Right cardiac atrium (tissue), 5 donors: ENCODE measurements at regions not wholly inside any gene's neighbourhood (a gene's known extent, or its start where the extent isn't known, plus 50 kb on each side); places are given as distances from the start of the nearest gene placed in this dataset.
"Not testable (repeated sequence)": the region's sequence is repeated elsewhere in the genome, so short reads cannot be mapped to it uniquely, and the experiment has no call there.

Experiments used
- ATAC-seq, 2 donors: fragments of 200-7000 bp; cut with Tn5 transposase; one replicate each; pipeline versions ENCODE4 v1.8.0 to v1.9.1; 2020; ENCODE audit warnings: moderate library complexity in 2 of 2, mild to moderate bottlenecking in 1 of 2
- DNase-seq, 3 donors: peaks; one replicate each; pipeline ENCODE4 v3.0.0-alpha.2; 2020
- H3K27ac ChIP-seq: one replicate; pipeline ENCODE4 v1.5.1; 2013; ENCODE audit warnings: mild to moderate bottlenecking, low read length, control low read depth, moderate library complexity
- H3K27me3 ChIP-seq: one replicate; pipeline ENCODE4 v1.6.1; 2013; ENCODE audit not compliant: control insufficient read depth, insufficient read depth
- H3K4me1 ChIP-seq: one replicate; pipeline ENCODE4 v1.6.1; 2013; ENCODE audit warnings: low read length; ENCODE audit not compliant: control insufficient read depth, insufficient read depth
- H3K4me3 ChIP-seq: one replicate; pipeline ENCODE4 v1.5.1; 2013; ENCODE audit warnings: low read length, control low read depth
- H3K9me3 ChIP-seq: one replicate; pipeline ENCODE4 v1.6.1; 2013; ENCODE audit warnings: low read length; ENCODE audit not compliant: control insufficient read depth
- WGBS: extraction: QIAGEN DNeasy Blood & Tissue Kit; methylation state at CpG from one replicate; pipeline ENCODE4 v1.1.7; 2013; 5-methylcytosine and 5-hydroxymethylcytosine counted together
- intact Hi-C, 4 donors: fragments of 100-400 bp; cut with DNase I; formaldehyde crosslinking; loops; one replicate each; pipeline versions ENCODE4 v1.11.0 to v1.14.0; 2022 to 2023
- donor health status: healthy with polysubstance abuse.
- donor health status: DM: no; HTN: yes; CAD: no.
- donor health status: DM: no; HTN: no; CAD: no.
- donor health status: DM: no; HTN: yes; CAD: no; lungs with severe emphysema.
- donor health status: DM: yes; HTN: yes; CAD: no.

GRCh38 chr2:49753344-49753985 lies 599.1 kb upstream of the FSHR start:
- Histone ChIP-seq H3K4me1 (no peaks in the 10 kb centered on the region), H3K27me3 (no peaks in the 10 kb centered on the region), H3K27ac (no peak overlapping the region), H3K9me3 (no peaks in the 10 kb centered on the region), H3K4me3 (no peak overlapping the region)
- ATAC-seq: no peak
- WGBS: 47% methylated on average over 8 of the region's 8 CpGs
- no peak for DNase-seq
- intact Hi-C loops: no loop called here

- intact Hi-C loops: no loop called here
- no peaks in the 10 kb centered on the region for H3K4me1 ChIP-seq
- H3K27ac ChIP-seq: no peak overlapping the region
- ATAC-seq (no peak), DNase-seq (no peak)
- 73% methylated on average over 2 of the region's 2 CpGs for WGBS
- H3K4me3 ChIP-seq: no peak overlapping the region
- no peaks in the 10 kb centered on the region for H3K27me3 ChIP-seq
- H3K9me3 ChIP-seq: no peaks in the 10 kb centered on the region
These were observed 583.3 kb upstream of the FSHR start for GRCh38 chr2:49737606-49738005.

GRCh38 chr2:49732924-49733323 lies 578.6 kb upstream of the FSHR start:
- H3K4me1 ChIP-seq, ATAC-seq, H3K27me3 ChIP-seq, intact Hi-C loops, H3K27ac ChIP-seq, DNase-seq, H3K9me3 ChIP-seq, H3K4me3 ChIP-seq: not testable (repeated sequence)
- WGBS: 89% methylated on average over 4 of the region's 4 CpGs

GRCh38 chr2:49719241-49719640 lies 564.9 kb upstream of the FSHR start:
- Histone ChIP-seq H3K27ac (no peak overlapping the region), H3K27me3 (no peaks in the 10 kb centered on the region), H3K4me3 (no peak overlapping the region), H3K9me3 (peaks cover 2% of the 10 kb centered on the region), H3K4me1 (no peaks in the 10 kb centered on the region)
- DNase-seq: no peak
- ATAC-seq: no peak
- intact Hi-C loops: no loop called here

DNA sequence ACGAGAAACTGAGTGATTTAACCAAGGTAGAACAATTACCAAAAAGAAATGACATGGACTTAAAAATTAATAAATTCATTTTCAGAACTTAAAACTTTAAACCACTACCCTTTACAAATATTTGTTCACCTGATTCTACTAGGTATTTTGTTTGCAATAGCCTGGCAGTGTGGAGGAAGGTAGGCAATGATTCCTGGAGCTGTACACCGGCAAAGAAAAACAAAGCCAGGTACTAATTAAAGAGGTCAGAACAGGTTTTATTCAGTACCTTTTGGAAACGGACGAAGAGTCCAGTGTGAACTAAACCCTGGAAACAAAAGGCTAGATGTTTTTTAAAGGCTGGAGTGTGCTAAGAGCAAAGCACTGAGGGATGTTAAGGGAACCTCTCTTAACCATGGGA lies 561.3 kb upstream of the FSHR start:
- Histone ChIP-seq H3K27ac (no peak overlapping the region), H3K4me3 (no peak overlapping the region), H3K27me3 (no peaks in the 10 kb centered on the region), H3K9me3 (peaks cover 2% of the 10 kb centered on the region), H3K4me1 (no peaks in the 10 kb centered on the region)
- intact Hi-C loops: no loop called here
- DNase-seq (no peak), ATAC-seq (no peak)
- WGBS: 89% methylated on average over 4 of the region's 4 CpGs

DNA sequence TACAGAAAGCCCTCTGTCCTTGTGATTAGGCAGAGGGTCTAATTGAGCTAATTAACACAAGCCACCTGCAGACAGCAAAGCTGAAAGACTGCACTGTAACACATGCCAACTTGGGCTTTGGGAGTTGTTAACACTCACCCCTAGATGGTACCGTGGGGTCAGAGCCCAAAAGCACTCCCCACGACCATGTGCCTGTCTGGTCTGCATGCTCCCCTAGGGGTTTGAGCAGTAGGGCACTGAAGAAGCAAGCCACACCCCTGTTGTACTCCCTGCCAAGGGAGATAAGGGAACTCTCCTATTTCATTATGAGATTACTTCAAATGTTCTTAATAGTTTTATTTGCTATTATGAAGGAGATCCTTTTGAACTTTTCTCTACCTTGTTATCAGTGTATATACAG lies 560.1 kb upstream of the FSHR start:
- Histone ChIP-seq H3K9me3 (peaks cover 2% of the 10 kb centered on the region), H3K27me3 (no peaks in the 10 kb centered on the region), H3K4me1 (no peaks in the 10 kb centered on the region), H3K4me3 (no peak overlapping the region), H3K27ac (no peak overlapping the region)
- no peak for ATAC-seq
- no peak for DNase-seq
- WGBS: 55% methylated on average over 2 of the region's 2 CpGs
- intact Hi-C loops: no loop called here

- no peaks in the 10 kb centered on the region for H3K9me3 ChIP-seq
- H3K27ac ChIP-seq: no peak overlapping the region
- no peaks in the 10 kb centered on the region for H3K27me3 ChIP-seq
- H3K4me3 ChIP-seq: no peak overlapping the region
- intact Hi-C loops: no loop called here
- ATAC-seq (no peak), DNase-seq (no peak)
- no peaks in the 10 kb centered on the region for H3K4me1 ChIP-seq
- 88% methylated on average over 3 of the region's 3 CpGs for WGBS
These were observed 548.4 kb upstream of the FSHR start for GRCh38 chr2:49702740-49703139.

DNA sequence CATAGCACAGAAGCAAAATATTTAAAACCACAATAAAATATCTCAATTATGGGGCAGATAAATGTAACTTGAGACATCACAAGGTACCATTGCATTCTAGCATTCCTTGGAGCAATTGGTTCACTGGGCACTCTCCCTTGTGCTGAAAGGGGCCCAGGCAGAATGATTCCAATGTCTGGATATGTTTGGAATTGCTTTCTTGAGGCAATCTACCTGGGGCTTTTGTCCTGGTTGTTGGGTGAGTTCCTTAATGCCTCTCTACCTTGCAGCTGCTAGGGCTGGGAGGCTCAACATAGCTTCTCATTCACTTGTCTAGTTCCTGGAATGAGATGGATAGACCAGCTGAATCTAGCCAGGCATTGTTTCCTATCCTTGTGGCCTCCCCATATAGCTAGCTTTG lies 539.6 kb upstream of the FSHR start:
- no peak for ATAC-seq

DNA sequence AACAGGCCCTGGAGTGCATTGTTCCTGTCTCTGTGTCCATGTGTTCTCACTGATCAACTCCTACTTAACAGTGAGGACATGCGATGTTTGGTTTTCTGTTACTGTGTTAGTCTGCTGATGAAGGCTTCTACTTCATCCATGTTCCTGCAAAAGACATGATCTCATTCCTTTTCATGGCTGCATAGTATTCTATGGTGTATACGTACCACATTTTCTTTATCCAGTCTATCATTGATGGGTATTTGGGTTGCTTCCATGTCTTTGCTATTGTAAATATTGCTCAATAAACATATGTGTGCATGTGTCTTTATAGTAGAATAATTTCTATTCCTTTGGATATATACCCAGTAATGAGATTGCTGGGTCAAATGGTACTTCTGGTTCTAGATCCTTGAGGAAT lies 537.7 kb upstream of the FSHR start:
- 97% methylated on average over 2 of the region's 2 CpGs for WGBS

More for the DNA sequence above, 539.6 kb upstream of the FSHR start:
- Histone ChIP-seq H3K4me3 (no peak overlapping the region), H3K27ac (no peak overlapping the region), H3K27me3 (no peaks in the 10 kb centered on the region), H3K9me3 (no peaks in the 10 kb centered on the region), H3K4me1 (no peaks in the 10 kb centered on the region)
- no peak for DNase-seq
- intact Hi-C loops: no loop called here

GRCh38 chr2:49687918-49688317 lies 533.6 kb upstream of the FSHR start:
- intact Hi-C loops: loop anchor here in 2 of 4 donors (10.0 kb wide), 2 partner anchors 457 to 717 kb away; no protein-coding TSS in a partner anchor
- H3K27me3 ChIP-seq: no peaks in the 10 kb centered on the region
- no peak for DNase-seq
- H3K27ac ChIP-seq: no peak overlapping the region
- no peak overlapping the region for H3K4me3 ChIP-seq
- WGBS: 74% methylated on average over 1 of the region's 1 CpG
- no peak for ATAC-seq
- H3K9me3 ChIP-seq: no peaks in the 10 kb centered on the region
- H3K4me1 ChIP-seq: no peaks in the 10 kb centered on the region

More for the DNA sequence above, 537.7 kb upstream of the FSHR start:
- H3K9me3 ChIP-seq, H3K27ac ChIP-seq, ATAC-seq, H3K27me3 ChIP-seq, DNase-seq, H3K4me3 ChIP-seq, H3K4me1 ChIP-seq, intact Hi-C loops: not testable (repeated sequence)

GRCh38 chr2:49686897-49687442 lies 532.7 kb upstream of the FSHR start:
- H3K4me1 ChIP-seq: no peaks in the 10 kb centered on the region
- DNase-seq: no peak
- no peaks in the 10 kb centered on the region for H3K27me3 ChIP-seq
- intact Hi-C loops: loop anchor here in 2 of 4 donors (10.0 kb wide), 2 partner anchors 458 to 718 kb away; no protein-coding TSS in a partner anchor
- ATAC-seq: no peak
- no peak overlapping the region for H3K4me3 ChIP-seq
- 53% methylated on average over 2 of the region's 2 CpGs for WGBS
- no peaks in the 10 kb centered on the region for H3K9me3 ChIP-seq
- H3K27ac ChIP-seq: no peak overlapping the region

DNA sequence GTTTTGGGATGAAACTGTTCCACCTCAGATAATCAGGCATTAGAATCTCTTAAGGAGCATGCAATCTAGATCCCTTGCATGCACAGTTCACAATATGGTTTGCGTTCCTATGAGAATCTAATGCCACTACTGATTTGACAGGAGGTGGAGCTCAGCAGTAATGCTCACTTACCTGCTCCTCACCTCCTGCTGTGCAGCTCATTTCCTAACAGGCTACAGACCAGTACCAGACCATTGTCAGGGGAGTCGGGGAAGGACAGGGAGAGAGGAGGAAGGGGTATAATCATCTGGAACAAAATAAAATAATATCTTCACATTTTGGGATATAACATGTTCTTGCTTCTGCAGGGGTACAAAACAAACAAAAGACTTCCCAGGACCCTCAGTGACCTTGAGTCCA lies 532.0 kb upstream of the FSHR start:
- Histone ChIP-seq H3K27ac (no peak overlapping the region), H3K27me3 (no peaks in the 10 kb centered on the region), H3K4me1 (no peaks in the 10 kb centered on the region), H3K4me3 (no peak overlapping the region), H3K9me3 (no peaks in the 10 kb centered on the region)
- 77% methylated on average over 2 of the region's 2 CpGs for WGBS
- DNase-seq: no peak
- intact Hi-C loops: loop anchor here in 2 of 4 donors (10.0 kb wide), 2 partner anchors 459 to 719 kb away; no protein-coding TSS in a partner anchor
- no peak for ATAC-seq
